ENCODE measurements at regions not wholly inside any gene's neighbourhood (a gene's known extent, or its start where the extent isn't known, plus 50 kb on each side); places are given as distances from the start of the nearest gene placed in this dataset.
"Not testable (repeated sequence)": the region's sequence is repeated elsewhere in the genome, so short reads cannot be mapped to it uniquely, and the experiment has no call there.

GRCh38 chr1:79497193-79497773 lies 490.8 kb upstream of the ADGRL4 start:
- Mint-ChIP-seq H3K27ac (no peak overlapping the region), H3K4me1 (ENCODE audit: low read depth) (no peaks in the 10 kb centered on the region), H3K9me3 (no peaks in the 10 kb centered on the region), H3K27me3 (no peaks in the 10 kb centered on the region), H3K4me3 (no peak overlapping the region), H3K36me3 (ENCODE audit: low read depth) (no peaks in the 10 kb centered on the region)
- intact Hi-C loops (cut with micrococcal nuclease) = no loop called here

DNA sequence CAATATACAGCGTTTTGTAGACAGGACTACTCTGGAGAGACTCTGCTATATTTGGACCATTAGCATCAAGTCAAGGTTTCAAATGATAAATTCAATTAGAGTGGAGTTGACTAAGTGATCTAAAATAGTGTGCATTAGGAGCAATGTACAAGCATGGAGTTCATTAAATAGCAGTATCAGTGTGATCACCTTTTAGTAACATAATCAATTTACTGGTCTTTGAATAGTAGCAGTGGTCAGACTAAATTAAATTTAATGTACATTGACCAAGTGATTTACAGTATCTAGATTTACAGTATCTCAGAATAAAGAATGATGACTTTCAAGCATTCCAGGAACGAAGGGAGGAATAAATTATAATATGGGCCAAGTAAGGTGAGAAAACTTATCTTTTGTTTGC lies 489.6 kb upstream of the ADGRL4 start:
- intact Hi-C loops (cut with micrococcal nuclease) = no loop called here
- H3K27ac Mint-ChIP-seq = no peak overlapping the region
- H3K36me3 Mint-ChIP-seq (ENCODE audit: low read depth) = no peaks in the 10 kb centered on the region
- H3K9me3 Mint-ChIP-seq = no peaks in the 10 kb centered on the region
- H3K4me3 Mint-ChIP-seq = no peak overlapping the region
- H3K4me1 Mint-ChIP-seq (ENCODE audit: low read depth) = no peaks in the 10 kb centered on the region
- no peaks in the 10 kb centered on the region for H3K27me3 Mint-ChIP-seq

DNA sequence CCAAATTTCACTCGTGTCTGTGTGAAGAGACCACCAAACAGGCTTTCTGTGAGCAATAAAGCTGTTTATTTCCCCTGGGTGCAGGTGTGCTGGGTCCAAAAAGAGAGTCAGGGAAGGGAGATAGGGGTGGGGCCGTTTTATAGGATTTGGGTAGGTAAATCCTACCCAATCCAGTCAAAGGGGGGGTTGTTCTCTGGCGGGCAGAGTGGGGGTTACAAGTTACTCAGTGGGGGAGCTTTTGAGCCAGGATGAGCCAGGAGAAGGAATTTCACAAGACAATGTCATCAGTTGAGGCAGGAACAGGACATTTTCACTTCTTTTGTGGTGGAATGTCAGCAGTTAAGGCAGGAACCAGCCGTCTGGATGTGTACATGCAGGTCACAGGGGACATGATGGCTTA lies 487.2 kb upstream of the ADGRL4 start:
- H3K4me1 Mint-ChIP-seq (ENCODE audit: low read depth); H3K27me3 Mint-ChIP-seq; H3K36me3 Mint-ChIP-seq (ENCODE audit: low read depth); H3K4me3 Mint-ChIP-seq; intact Hi-C loops (cut with micrococcal nuclease); H3K27ac Mint-ChIP-seq: not testable (repeated sequence)
- peaks cover 12% of the 10 kb centered on the region for H3K9me3 Mint-ChIP-seq

DNA sequence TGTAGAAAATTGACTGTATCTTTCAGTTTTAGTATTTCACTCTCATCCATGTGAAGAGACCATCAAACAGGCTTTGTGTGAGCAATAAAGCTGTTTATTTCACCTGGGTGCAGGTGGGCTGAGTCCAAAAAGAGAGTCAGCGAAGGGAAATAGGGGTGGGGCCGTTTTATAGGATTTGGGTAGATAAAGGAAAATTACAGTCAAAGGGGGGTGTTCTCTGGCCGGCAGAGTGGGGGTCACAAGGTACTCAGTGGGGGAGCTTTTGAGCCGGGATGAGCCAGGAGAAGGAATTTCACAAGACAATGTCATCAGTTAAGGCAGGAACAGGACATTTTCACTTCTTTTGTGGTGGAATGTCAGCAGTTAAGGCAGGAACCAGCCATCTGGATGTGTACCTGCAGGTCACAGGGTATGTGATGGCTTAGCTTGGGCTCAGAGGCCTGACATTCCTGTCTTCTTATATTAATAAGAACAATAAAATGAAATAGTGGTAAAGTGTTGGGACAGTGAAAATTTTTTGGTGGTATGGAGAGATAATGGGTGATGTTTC lies 482.1 kb upstream of the ADGRL4 start:
- H3K27me3 Mint-ChIP-seq; H3K36me3 Mint-ChIP-seq (ENCODE audit: low read depth); H3K4me1 Mint-ChIP-seq (ENCODE audit: low read depth); H3K27ac Mint-ChIP-seq; H3K4me3 Mint-ChIP-seq; intact Hi-C loops (cut with micrococcal nuclease): not testable (repeated sequence)
- H3K9me3 Mint-ChIP-seq = peaks cover 12% of the 10 kb centered on the region

DNA sequence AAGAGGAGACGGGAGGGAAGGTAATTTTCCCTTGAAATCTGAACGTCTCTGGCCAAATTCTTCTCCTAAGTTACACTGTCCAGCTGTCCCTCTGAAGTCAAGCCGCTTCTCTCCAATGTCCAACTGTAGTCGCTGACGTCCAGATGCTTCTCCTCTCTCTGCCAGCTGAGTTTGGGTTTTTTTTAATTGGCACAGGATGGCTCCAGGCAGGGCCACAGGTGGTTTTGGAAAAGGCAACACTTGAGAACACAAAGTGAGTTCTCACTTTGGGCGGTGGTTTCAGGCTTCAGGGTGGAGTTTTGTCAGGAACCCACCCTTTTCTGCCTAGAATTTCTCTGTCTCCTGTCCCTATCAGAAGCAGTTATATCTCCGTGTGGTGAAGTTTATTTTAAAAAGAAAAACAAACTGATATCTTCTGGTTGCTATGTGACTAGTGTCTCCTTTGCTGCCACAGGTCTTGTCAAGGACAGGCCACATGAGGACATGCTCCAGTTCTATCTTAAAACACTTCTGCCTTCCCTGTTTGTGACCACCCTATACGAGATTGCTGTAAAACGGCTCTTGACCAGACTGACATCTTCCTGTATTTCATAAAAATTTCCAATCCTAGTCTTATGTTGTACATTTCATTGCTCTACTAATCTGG lies 472.3 kb upstream of the ADGRL4 start:
- no peak overlapping the region for H3K4me3 Mint-ChIP-seq

GRCh38 chr1:79478160-79478559 lies 471.6 kb upstream of the ADGRL4 start:
- Mint-ChIP-seq H3K4me1 (ENCODE audit: low read depth) (no peaks in the 10 kb centered on the region), H3K27ac (no peak overlapping the region), H3K9me3 (peaks cover 31% of the 10 kb centered on the region), H3K4me3 (no peak overlapping the region), H3K27me3 (no peaks in the 10 kb centered on the region), H3K36me3 (ENCODE audit: low read depth) (no peaks in the 10 kb centered on the region)
- intact Hi-C loops (cut with micrococcal nuclease) = no loop called here

More for the DNA sequence above, 472.3 kb upstream of the ADGRL4 start:
- Mint-ChIP-seq H3K9me3 (peaks cover 31% of the 10 kb centered on the region), H3K27ac (no peak overlapping the region), H3K36me3 (ENCODE audit: low read depth) (no peaks in the 10 kb centered on the region), H3K4me1 (ENCODE audit: low read depth) (no peaks in the 10 kb centered on the region), H3K27me3 (no peaks in the 10 kb centered on the region)
- intact Hi-C loops (cut with micrococcal nuclease) = no loop called here

- Mint-ChIP-seq H3K27ac (no peak overlapping the region), H3K9me3 (peaks cover 12% of the 10 kb centered on the region), H3K27me3 (no peaks in the 10 kb centered on the region), H3K4me3 (no peak overlapping the region), H3K4me1 (ENCODE audit: low read depth) (no peaks in the 10 kb centered on the region), H3K36me3 (ENCODE audit: low read depth) (no peaks in the 10 kb centered on the region)
- intact Hi-C loops (cut with micrococcal nuclease) = no loop called here
Measured at GRCh38 chr1:79472067-79472656, 465.6 kb upstream of the ADGRL4 start.

DNA sequence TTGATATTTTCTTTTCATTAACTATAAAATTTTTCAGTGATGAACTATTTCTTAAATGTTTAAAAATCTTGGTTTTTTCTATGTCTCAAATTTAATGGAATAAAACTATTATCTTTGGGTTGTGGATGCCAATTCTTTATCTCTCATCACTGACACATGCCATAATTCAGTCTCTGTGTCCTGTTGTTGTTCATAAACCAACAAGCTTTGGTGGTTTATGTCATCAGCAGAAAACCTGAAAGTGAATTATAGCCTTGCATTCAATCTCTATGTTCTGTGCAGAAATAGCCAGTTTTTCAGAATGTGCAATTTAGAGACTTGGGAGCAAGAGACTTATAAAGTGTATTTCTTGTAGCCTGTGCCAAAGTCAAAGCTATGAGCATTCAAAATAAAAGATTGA lies 462.6 kb upstream of the ADGRL4 start:
- no peaks in the 10 kb centered on the region for H3K4me1 Mint-ChIP-seq (ENCODE audit: low read depth)
- H3K27ac Mint-ChIP-seq = no peak overlapping the region
- intact Hi-C loops (cut with micrococcal nuclease) = loop anchor here (10.0 kb wide), 1 partner anchor 56 kb away; no protein-coding TSS in a partner anchor
- no peaks in the 10 kb centered on the region for H3K27me3 Mint-ChIP-seq
- no peaks in the 10 kb centered on the region for H3K36me3 Mint-ChIP-seq (ENCODE audit: low read depth)
- peaks cover 35% of the 10 kb centered on the region for H3K9me3 Mint-ChIP-seq
- no peak overlapping the region for H3K4me3 Mint-ChIP-seq

GRCh38 chr1:79460773-79461436 lies 454.4 kb upstream of the ADGRL4 start:
- intact Hi-C loops (cut with micrococcal nuclease) = loop anchor here (10.0 kb wide), 1 partner anchor 64 kb away; no protein-coding TSS in a partner anchor
- no peak overlapping the region for H3K27ac Mint-ChIP-seq
- no peaks in the 10 kb centered on the region for H3K36me3 Mint-ChIP-seq (ENCODE audit: low read depth)
- H3K4me1 Mint-ChIP-seq (ENCODE audit: low read depth) = no peaks in the 10 kb centered on the region
- no peaks in the 10 kb centered on the region for H3K27me3 Mint-ChIP-seq
- H3K9me3 Mint-ChIP-seq = peaks cover 44% of the 10 kb centered on the region
- H3K4me3 Mint-ChIP-seq = no peak overlapping the region

DNA sequence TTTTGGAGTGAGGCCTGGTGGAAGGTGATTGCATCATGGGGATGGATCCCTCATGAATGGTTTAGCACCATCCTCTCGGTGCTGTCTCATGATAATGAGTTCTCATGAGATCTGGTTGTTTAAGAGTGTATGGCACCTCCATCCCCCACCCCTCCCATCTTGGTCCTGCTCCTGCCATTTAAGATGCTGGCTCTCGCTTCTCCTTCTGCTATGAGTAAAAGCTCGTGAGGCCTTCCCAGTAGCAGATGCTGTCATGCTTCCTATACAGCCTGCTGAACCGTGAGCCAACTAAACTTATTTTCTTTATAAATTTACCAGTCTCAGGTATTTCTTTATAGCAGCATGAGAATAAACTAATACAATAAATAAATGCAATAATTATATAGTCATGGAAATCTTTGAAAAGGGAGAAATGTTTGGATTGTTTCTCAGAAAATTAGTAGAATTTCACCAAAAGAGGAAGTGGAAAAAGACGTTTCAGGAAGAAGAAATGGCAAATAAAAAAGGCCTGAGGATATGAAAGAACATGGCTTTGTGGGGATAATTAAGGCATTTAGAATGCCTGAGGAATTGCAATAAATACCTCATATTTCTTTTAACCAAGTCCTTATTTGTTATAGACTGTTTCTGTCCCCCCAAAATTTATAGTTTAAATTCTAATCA lies 451.2 kb upstream of the ADGRL4 start:
- peaks cover 35% of the 10 kb centered on the region for H3K9me3 Mint-ChIP-seq
- intact Hi-C loops (cut with micrococcal nuclease) = no loop called here
- H3K27ac Mint-ChIP-seq = no peak overlapping the region
- no peaks in the 10 kb centered on the region for H3K27me3 Mint-ChIP-seq
- H3K4me3 Mint-ChIP-seq = no peak overlapping the region
- H3K36me3 Mint-ChIP-seq (ENCODE audit: low read depth) = no peaks in the 10 kb centered on the region
- H3K4me1 Mint-ChIP-seq (ENCODE audit: low read depth) = no peaks in the 10 kb centered on the region

DNA sequence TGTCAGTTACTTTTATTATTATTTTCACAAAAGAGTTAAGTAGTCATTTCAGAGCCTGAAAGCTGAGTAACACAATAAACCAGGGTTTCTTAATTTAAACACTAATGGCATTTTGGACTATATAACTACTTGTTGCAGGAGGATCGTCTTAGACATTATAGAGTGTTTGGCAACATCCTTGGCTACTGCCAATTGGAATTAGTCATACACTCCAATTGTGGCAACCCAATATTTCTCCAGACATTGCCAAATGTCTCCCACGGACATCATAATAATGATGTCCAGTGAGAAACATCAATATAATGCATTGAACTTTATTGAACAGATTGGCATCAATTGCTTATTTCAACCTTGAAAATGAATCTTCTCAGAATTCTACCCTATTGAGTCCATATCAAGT lies 441.9 kb upstream of the ADGRL4 start:
- no peaks in the 10 kb centered on the region for H3K27me3 Mint-ChIP-seq

DNA sequence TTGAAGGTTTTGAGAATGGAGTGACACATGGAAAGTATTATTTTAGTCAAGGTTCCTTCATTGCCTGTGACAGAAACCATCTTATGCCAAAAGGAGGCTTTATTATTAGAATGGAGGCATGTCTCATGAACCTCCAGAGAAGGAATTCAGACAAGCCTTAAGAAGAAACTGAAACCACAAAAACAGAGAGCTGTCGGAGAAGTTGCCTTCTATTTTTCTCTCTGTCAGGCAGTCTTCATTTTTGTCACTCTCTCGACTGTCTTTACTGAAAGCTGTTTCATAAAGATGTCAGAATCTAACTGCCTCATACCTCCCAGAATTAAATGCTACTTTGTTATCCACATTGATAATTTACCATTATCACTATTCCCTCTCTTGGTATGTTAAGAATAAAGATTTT lies 434.7 kb upstream of the ADGRL4 start:
- H3K36me3 Mint-ChIP-seq (ENCODE audit: low read depth) = no peaks in the 10 kb centered on the region
- intact Hi-C loops (cut with micrococcal nuclease) = no loop called here
- H3K27me3 Mint-ChIP-seq = no peaks in the 10 kb centered on the region
- no peaks in the 10 kb centered on the region for H3K4me1 Mint-ChIP-seq (ENCODE audit: low read depth)
- H3K9me3 Mint-ChIP-seq = peaks cover 32% of the 10 kb centered on the region
- H3K27ac Mint-ChIP-seq = no peak overlapping the region
- H3K4me3 Mint-ChIP-seq = no peak overlapping the region

More for the DNA sequence above, 441.9 kb upstream of the ADGRL4 start:
- no peaks in the 10 kb centered on the region for H3K36me3 Mint-ChIP-seq (ENCODE audit: low read depth)
- no peaks in the 10 kb centered on the region for H3K4me1 Mint-ChIP-seq (ENCODE audit: low read depth)
- no peak overlapping the region for H3K27ac Mint-ChIP-seq
- intact Hi-C loops (cut with micrococcal nuclease) = no loop called here
- no peak overlapping the region for H3K4me3 Mint-ChIP-seq
- no peaks in the 10 kb centered on the region for H3K9me3 Mint-ChIP-seq

- intact Hi-C loops (cut with micrococcal nuclease) = no loop called here
- no peaks in the 10 kb centered on the region for H3K27me3 Mint-ChIP-seq
- no peak overlapping the region for H3K27ac Mint-ChIP-seq
- no peaks in the 10 kb centered on the region for H3K36me3 Mint-ChIP-seq (ENCODE audit: low read depth)
- H3K4me1 Mint-ChIP-seq (ENCODE audit: low read depth) = no peaks in the 10 kb centered on the region
- peaks cover 32% of the 10 kb centered on the region for H3K9me3 Mint-ChIP-seq
- no peak overlapping the region for H3K4me3 Mint-ChIP-seq
Measured at GRCh38 chr1:79437540-79437939, 431.0 kb upstream of the ADGRL4 start.

- H3K27me3 Mint-ChIP-seq = no peaks in the 10 kb centered on the region
- H3K36me3 Mint-ChIP-seq (ENCODE audit: low read depth) = no peaks in the 10 kb centered on the region
- intact Hi-C loops (cut with micrococcal nuclease) = no loop called here
- no peaks in the 10 kb centered on the region for H3K9me3 Mint-ChIP-seq
- H3K27ac Mint-ChIP-seq = no peak overlapping the region
- H3K4me3 Mint-ChIP-seq = no peak overlapping the region
- H3K4me1 Mint-ChIP-seq (ENCODE audit: low read depth) = no peaks in the 10 kb centered on the region
Measured at GRCh38 chr1:79431340-79431739, 424.8 kb upstream of the ADGRL4 start.

All from dendritic cell treated with granulocyte-macrophage colony-stimulating factor and Interleukin-4, amounts not matched to agents 40 ng/mL and 50 ng/mL, for 4 days (primary cell).